WI38 (cell line): ENCODE measurements at regions not wholly inside any gene's neighbourhood (a gene's known extent, or its start where the extent isn't known, plus 50 kb on each side); places are given as distances from the start of the nearest gene placed in this dataset.

Experiments used
- H3K4me3 ChIP-seq: 2 replicates; pipeline ENCODE4 v1.5.1; 2011; ENCODE audit warnings: low read depth, mild to moderate bottlenecking, control low read depth, low read length
- TF ChIP-seq, protein P1 (sequence below): IDR thresholded peaks from 2 replicates; pipeline ENCODE4 v1.5.1; 2012; ENCODE audit warnings: low read depth, mild to moderate bottlenecking, control low read depth, low read length

DNA sequence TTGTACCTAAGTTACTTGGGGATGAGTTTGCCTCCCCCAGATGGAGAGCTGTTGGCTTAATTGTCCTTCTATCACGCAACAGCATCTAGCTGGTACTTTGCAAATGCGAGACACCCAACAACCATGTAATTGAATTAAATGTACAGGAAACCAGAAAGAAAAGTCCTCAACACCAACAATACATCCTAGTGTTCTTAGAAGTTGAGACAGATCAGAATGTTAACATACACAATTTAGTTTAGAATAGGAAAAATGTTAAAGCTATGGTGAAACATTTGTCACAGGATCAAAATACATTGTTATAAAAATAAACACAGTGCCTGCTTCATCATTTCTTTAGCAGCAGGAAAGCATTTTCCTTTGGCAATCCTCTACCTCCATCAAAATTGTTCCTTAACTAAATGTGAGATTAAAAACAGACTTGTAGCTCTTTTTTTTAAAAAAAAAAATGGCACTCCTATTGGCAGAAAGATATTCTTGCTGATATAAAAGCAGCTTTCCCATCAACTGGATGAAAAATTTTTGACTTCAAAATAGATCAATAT lies 163.1 kb upstream of the MID1 start:
- no peak overlapping the region for H3K4me3 ChIP-seq
- TF ChIP-seq, protein P1, sequence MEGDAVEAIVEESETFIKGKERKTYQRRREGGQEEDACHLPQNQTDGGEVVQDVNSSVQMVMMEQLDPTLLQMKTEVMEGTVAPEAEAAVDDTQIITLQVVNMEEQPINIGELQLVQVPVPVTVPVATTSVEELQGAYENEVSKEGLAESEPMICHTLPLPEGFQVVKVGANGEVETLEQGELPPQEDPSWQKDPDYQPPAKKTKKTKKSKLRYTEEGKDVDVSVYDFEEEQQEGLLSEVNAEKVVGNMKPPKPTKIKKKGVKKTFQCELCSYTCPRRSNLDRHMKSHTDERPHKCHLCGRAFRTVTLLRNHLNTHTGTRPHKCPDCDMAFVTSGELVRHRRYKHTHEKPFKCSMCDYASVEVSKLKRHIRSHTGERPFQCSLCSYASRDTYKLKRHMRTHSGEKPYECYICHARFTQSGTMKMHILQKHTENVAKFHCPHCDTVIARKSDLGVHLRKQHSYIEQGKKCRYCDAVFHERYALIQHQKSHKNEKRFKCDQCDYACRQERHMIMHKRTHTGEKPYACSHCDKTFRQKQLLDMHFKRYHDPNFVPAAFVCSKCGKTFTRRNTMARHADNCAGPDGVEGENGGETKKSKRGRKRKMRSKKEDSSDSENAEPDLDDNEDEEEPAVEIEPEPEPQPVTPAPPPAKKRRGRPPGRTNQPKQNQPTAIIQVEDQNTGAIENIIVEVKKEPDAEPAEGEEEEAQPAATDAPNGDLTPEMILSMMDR: no peak

DNA sequence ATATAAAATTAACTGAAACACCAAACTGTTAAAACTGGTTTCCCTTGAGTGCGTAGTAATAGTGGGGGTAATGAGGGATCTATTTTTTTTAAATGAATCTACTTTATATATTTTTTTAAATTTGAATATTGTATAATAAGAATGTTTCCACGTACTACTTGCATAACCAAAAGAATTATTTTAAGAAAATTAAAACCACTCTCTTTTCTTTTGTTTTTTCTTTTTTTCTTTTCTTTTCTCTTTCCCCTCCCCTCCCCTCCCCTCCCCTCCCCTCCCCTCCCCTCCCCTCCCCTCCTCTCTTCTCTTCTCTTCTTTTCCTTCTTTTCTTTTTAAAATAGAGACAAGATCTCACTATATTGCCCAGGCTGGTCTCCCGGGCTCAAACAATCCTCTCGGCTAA lies 166.9 kb upstream of the MID1 start:
- no peak overlapping the region for H3K4me3 ChIP-seq

GRCh38 chrX:10794203-10794630 lies 173.8 kb upstream of the MID1 start:
- no peak overlapping the region for H3K4me3 ChIP-seq
- TF ChIP-seq, protein P1: no peak

More for the DNA sequence above, 166.9 kb upstream of the MID1 start:
- TF ChIP-seq, protein P1: no peak

DNA sequence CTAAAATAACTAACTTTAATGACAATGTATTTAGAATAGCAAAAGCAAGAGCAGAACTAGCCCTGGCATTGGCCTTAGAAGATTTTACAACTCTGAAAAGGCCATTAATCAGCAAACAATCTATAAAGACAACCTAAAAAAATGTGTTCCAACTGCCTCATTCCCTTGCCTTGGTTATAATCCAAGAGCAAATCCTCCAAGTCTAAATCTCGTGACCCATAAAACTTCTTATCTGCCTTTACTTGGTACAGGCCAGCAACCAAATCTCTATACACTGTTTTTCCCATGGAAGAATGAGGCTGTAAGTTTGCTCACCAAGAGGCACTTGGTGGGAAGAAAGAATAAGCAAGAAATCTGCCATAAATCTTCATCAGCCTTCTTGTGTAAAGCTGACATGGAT lies 175.3 kb upstream of the MID1 start:
- TF ChIP-seq, protein P1: no peak
- no peak overlapping the region for H3K4me3 ChIP-seq

DNA sequence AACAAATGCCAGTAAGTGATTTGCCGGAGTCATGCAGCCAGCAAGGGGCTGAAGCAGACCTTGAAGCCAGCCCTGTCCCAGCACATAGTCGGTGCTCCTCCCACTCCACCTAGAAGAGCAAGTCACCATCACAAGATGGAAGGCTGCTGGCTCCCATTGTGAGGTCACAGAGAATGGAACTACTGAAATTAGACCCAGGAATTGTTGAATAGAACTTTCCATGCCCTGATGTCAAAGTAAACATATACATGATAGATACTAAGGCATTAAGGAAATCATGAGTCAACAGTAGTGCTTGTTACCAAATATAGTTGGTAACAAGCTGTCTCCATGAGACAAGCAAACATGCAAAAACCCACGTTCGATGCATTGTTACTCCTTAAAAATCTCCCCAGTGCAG lies 177.1 kb upstream of the MID1 start:
- TF ChIP-seq, protein P1: no peak

DNA sequence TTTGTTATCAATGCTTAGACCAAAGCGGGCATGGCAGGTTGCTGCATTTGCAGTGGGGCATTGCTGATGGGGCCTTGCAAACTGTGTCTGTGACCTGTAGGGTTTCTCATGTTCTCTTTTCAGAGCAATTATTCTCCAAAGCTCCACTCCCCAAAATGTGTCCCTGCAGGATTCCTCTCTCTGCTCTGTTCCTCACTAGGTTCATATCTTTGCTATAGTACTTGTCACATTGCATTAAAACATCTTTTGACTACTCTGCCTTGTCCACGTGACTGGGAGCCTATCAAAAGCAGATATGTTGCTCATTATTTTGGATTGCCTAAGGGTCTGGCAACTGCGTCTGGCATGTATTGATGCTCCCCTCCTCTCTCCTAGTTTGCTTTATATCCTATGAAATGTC lies 177.7 kb upstream of the MID1 start:
- TF ChIP-seq, protein P1: no peak
- no peak overlapping the region for H3K4me3 ChIP-seq

More for the DNA sequence above, 177.1 kb upstream of the MID1 start:
- H3K4me3 ChIP-seq: no peak overlapping the region

DNA sequence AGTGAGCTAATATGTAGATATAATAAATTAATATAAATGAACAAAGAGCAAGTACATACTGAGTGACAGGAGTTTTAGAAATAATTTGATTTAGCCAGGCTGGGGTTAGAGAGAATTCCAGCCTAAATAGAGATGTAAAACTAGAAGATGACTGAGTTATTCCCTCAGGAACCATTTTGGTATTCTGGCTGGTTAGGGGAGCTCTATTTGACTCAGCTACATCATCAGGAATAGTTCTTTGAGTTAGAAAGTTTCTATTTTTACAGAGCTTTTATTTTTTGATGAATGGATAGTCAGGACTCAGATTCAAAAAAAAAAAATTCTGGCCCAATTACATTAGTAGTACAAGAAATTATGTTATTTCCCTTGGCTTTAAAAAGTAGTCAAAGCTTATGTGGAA lies 180.4 kb upstream of the MID1 start:
- no peak overlapping the region for H3K4me3 ChIP-seq

More for the DNA sequence above, 180.4 kb upstream of the MID1 start:
- TF ChIP-seq, protein P1: no peak
